Hepatocyte (in vitro differentiated cells): ENCODE measurements at regions not wholly inside any gene's neighbourhood (a gene's known extent, or its start where the extent isn't known, plus 50 kb on each side); places are given as distances from the start of the nearest gene placed in this dataset.

Experiments
- DNase-seq: peaks from one replicate; pipeline ENCODE4 v3.0.0-alpha.2; 2016; ENCODE audit warnings: low spot score
- H2AFZ ChIP-seq: fragments of 200-600 bp; sonication (generic); 2 replicates; pipeline ENCODE4 v1.6.0; 2016; ENCODE audit warnings: antibody characterized with exemption, mild to moderate bottlenecking
- H3K27ac ChIP-seq: fragments of 200-600 bp; sonication (generic); 2 replicates; pipeline ENCODE4 v1.5.1; 2016; ENCODE audit warnings: mild to moderate bottlenecking
- H3K27me3 ChIP-seq: fragments of 200-600 bp; sonication (generic); 2 replicates; pipeline ENCODE4 v1.6.1; 2016
- H3K36me3 ChIP-seq: fragments of 200-600 bp; sonication (generic); replicated peaks from 2 replicates; pipeline ENCODE4 v1.5.1; 2016; ENCODE audit warnings: low read depth; ENCODE audit not compliant: insufficient read depth
- H3K4me1 ChIP-seq: fragments of 200-600 bp; sonication (generic); 2 replicates; pipeline ENCODE4 v1.5.1; 2016; ENCODE audit warnings: mild to moderate bottlenecking, moderate library complexity; ENCODE audit not compliant: insufficient read depth
- H3K4me2 ChIP-seq: fragments of 200-600 bp; sonication (generic); 2 replicates; pipeline ENCODE4 v1.6.0; 2016
- H3K4me3 ChIP-seq: fragments of 200-600 bp; sonication (generic); 2 replicates; pipeline ENCODE4 v1.5.1; 2016; ENCODE audit warnings: mild to moderate bottlenecking
- H3K79me2 ChIP-seq: fragments of 200-600 bp; sonication (generic); 2 replicates; pipeline ENCODE4 v1.6.0; 2017; ENCODE audit warnings: mild to moderate bottlenecking
- H3K9me2 ChIP-seq: fragments of 200-600 bp; sonication (generic); replicated peaks from 2 replicates; pipeline ENCODE4 v1.6.0; 2017; ENCODE audit warnings: mild to moderate bottlenecking; ENCODE audit not compliant: insufficient read depth
- H3K9me3 ChIP-seq: fragments of 200-600 bp; sonication (generic); 2 replicates; pipeline ENCODE4 v1.5.1; 2016; ENCODE audit warnings: low read depth, mild to moderate bottlenecking
- H4K20me1 ChIP-seq: fragments of 200-600 bp; sonication (generic); 2 replicates; pipeline ENCODE4 v1.6.0; 2016; ENCODE audit warnings: mild to moderate bottlenecking; ENCODE audit not compliant: insufficient read depth, poor library complexity, severe bottlenecking
- CTCF ChIP-seq: fragments of 200-600 bp; sonication (generic); IDR thresholded peaks from 2 replicates; pipeline ENCODE4 v1.5.1; 2016; ENCODE audit warnings: antibody characterized with exemption, mild to moderate bottlenecking; ENCODE audit not compliant: poor library complexity
- EZH2 ChIP-seq: fragments of 200-600 bp; sonication (generic); IDR thresholded peaks from 2 replicates; pipeline ENCODE4 v1.6.1; 2016; ENCODE audit warnings: antibody characterized with exemption, mild to moderate bottlenecking, borderline replicate concordance
- EZH2phosphoT487 ChIP-seq: fragments of 200-600 bp; sonication (generic); IDR thresholded peaks from one replicate; pipeline ENCODE4 v1.6.1; 2018; ENCODE audit warnings: antibody characterized with exemption, mild to moderate bottlenecking, low read depth, moderate library complexity; ENCODE audit not compliant: unreplicated experiment, severe bottlenecking
- WGBS: methylation state at CpG from one replicate; pipeline ENCODE4 v1.1.6; 2016; ENCODE audit warnings: low lambda C conversion rate; ENCODE audit errors: missing lambda C conversion rate; 5-methylcytosine and 5-hydroxymethylcytosine counted together

- Histone ChIP-seq H3K27ac (no peak overlapping the region), H4K20me1 (no peaks in the 10 kb centered on the region), H3K4me1 (no peaks in the 10 kb centered on the region), H3K9me3 (no peaks in the 10 kb centered on the region), H3K27me3 (no peaks in the 10 kb centered on the region), H3K79me2 (no peaks in the 10 kb centered on the region), H3K36me3 (no peaks in the 10 kb centered on the region), H3K4me3 (no peak overlapping the region), H3K9me2 (no peaks in the 10 kb centered on the region), H3K4me2 (no peak overlapping the region), H2AFZ (no peak overlapping the region)
- no peak for DNase-seq
- TF ChIP-seq EZH2phosphoT487: no peak
- TF ChIP-seq CTCF: no peak
- TF ChIP-seq EZH2: no peak
- WGBS: 91% methylated on average over 3 of the region's 3 CpGs
Observed at GRCh38 chr20:4508773-4509172, 177.5 kb upstream of the PRNP start.

GRCh38 chr20:4507288-4507719, 179.0 kb upstream of the PRNP start:
- Histone ChIP-seq H3K9me2 (no peaks in the 10 kb centered on the region), H3K4me2 (no peak overlapping the region), H3K36me3 (no peaks in the 10 kb centered on the region), H2AFZ (no peak overlapping the region), H3K79me2 (no peaks in the 10 kb centered on the region), H3K27ac (no peak overlapping the region), H3K27me3 (no peaks in the 10 kb centered on the region), H4K20me1 (no peaks in the 10 kb centered on the region), H3K4me3 (no peak overlapping the region), H3K4me1 (no peaks in the 10 kb centered on the region), H3K9me3 (no peaks in the 10 kb centered on the region)
- DNase-seq: no peak
- TF ChIP-seq EZH2phosphoT487 (no peak), CTCF (no peak), EZH2 (no peak)
- 53% methylated on average over 6 of the region's 6 CpGs for WGBS

GRCh38 chr20:4504814-4505213, 181.4 kb upstream of the PRNP start:
- H2AFZ ChIP-seq: no peak overlapping the region
- no peaks in the 10 kb centered on the region for H3K27me3 ChIP-seq
- H4K20me1 ChIP-seq: no peaks in the 10 kb centered on the region
- no peaks in the 10 kb centered on the region for H3K79me2 ChIP-seq
- no peak overlapping the region for H3K27ac ChIP-seq
- no peak for DNase-seq
- H3K4me2 ChIP-seq: no peak overlapping the region
- H3K36me3 ChIP-seq: no peaks in the 10 kb centered on the region
- no peaks in the 10 kb centered on the region for H3K9me2 ChIP-seq
- no peaks in the 10 kb centered on the region for H3K4me1 ChIP-seq
- H3K9me3 ChIP-seq: no peaks in the 10 kb centered on the region
- whole genome bisulfite sequencing: 91% methylated on average over 4 of the region's 4 CpGs
- no peak overlapping the region for H3K4me3 ChIP-seq
- no peak for TF ChIP-seq CTCF
- TF ChIP-seq EZH2: no peak
- no peak for TF ChIP-seq EZH2phosphoT487

GRCh38 chr20:4502756-4503155, 183.5 kb upstream of the PRNP start:
- Histone ChIP-seq H3K27me3 (no peaks in the 10 kb centered on the region), H3K9me3 (no peaks in the 10 kb centered on the region), H3K4me2 (no peak overlapping the region), H4K20me1 (no peaks in the 10 kb centered on the region), H3K9me2 (no peaks in the 10 kb centered on the region), H3K4me3 (no peak overlapping the region), H3K27ac (no peak overlapping the region), H3K79me2 (no peaks in the 10 kb centered on the region), H3K4me1 (no peaks in the 10 kb centered on the region), H2AFZ (no peak overlapping the region), H3K36me3 (no peaks in the 10 kb centered on the region)
- TF ChIP-seq EZH2phosphoT487 (no peak), CTCF (no peak), EZH2 (no peak)
- WGBS: 61% methylated on average over 4 of the region's 4 CpGs
- no peak for DNase-seq
